SW 1271 (cell line): ENCODE measurements at regions not wholly inside any gene's neighbourhood (a gene's known extent, or its start where the extent isn't known, plus 50 kb on each side); places are given as distances from the start of the nearest gene placed in this dataset.

Experiments
- DNase-seq, 2 experiments: peaks; one replicate each; lab custom pipeline; 2025; lab: John Stamatoyannopoulos, UW

- no peak for DNase-seq
These were observed 68.3 kb upstream of the EDN1 start for GRCh38 chr6:12221856-12222255.

GRCh38 chr6:12222405-12223366 lies 67.5 kb upstream of the EDN1 start:
- no peak for DNase-seq

- no peak for DNase-seq
These were observed 66.8 kb upstream of the EDN1 start for GRCh38 chr6:12223383-12223782.

- no peak for DNase-seq
These were observed 65.9 kb upstream of the EDN1 start for GRCh38 chr6:12224251-12224650.

- no peak for DNase-seq
These were observed 61.6 kb upstream of the EDN1 start for GRCh38 chr6:12228447-12229146.

- DNase-seq: no peak
These were observed 60.8 kb upstream of the EDN1 start for GRCh38 chr6:12229332-12229731.

GRCh38 chr6:12230523-12230922 lies 59.6 kb upstream of the EDN1 start:
- DNase-seq: no peak

- no peak for DNase-seq
These were observed 57.8 kb upstream of the EDN1 start for GRCh38 chr6:12232339-12232738.

- DNase-seq: no peak
These were observed 57.3 kb upstream of the EDN1 start for GRCh38 chr6:12232821-12233220.

GRCh38 chr6:12233693-12234571 lies 56.2 kb upstream of the EDN1 start:
- DNase-seq: peak; percentile 56 to 72

- no peak for DNase-seq
These were observed 54.8 kb upstream of the EDN1 start for GRCh38 chr6:12235341-12235740.

GRCh38 chr6:12238219-12238618 lies 51.9 kb upstream of the EDN1 start:
- no peak for DNase-seq
